ENCODE measurements at regions not wholly inside any gene's neighbourhood (a gene's known extent, or its start where the extent isn't known, plus 50 kb on each side); places are given as distances from the start of the nearest gene placed in this dataset.

GRCh38 chr6:112639391-112639831 lies 292.3 kb downstream of the RFPL4B start:
- TF ChIP-seq POLR2A (IDR thresholded peaks at IDR 0.05) (no peak), CTCF (IDR thresholded peaks at IDR 0.05) (no peak)

All from ovary (tissue), 3 donors.